K562 (cell line): ENCODE measurements at regions not wholly inside any gene's neighbourhood (a gene's known extent, or its start where the extent isn't known, plus 50 kb on each side); places are given as distances from the start of the nearest gene placed in this dataset.

Source experiments
- ARID1B ChIP-seq: fragments of 450-650 bp; IDR thresholded peaks from 2 replicates; pipeline ENCODE4 v1.6.1; 2016; ENCODE audit warnings: antibody characterized with exemption, mild to moderate bottlenecking, inconsistent platforms
- CBX3 ChIP-seq, 2 experiments: IDR thresholded peaks; 1 replicate in 1 of 2; 2 replicates in 1 of 2; pipeline ENCODE4 v1.6.1; 2012; ENCODE audit warnings: inconsistent platforms in 2 of 2, low read length in 2 of 2, borderline replicate concordance in 1 of 2, control low read depth in 1 of 2
- ESRRA ChIP-seq: fragments of 450-650 bp; IDR thresholded peaks from 2 replicates; pipeline ENCODE4 v1.6.1; 2014; ENCODE audit warnings: low read depth, mild to moderate bottlenecking, moderate library complexity, borderline replicate concordance
- ETS1 ChIP-seq: conservative IDR thresholded peaks from 2 replicates; pipeline ENCODE4 v1.6.1; 2011; ENCODE audit warnings: low read depth, mild to moderate bottlenecking, low read length; ENCODE audit not compliant: control insufficient read depth
- HDAC1 ChIP-seq, 2 experiments: fragments of 450-650 bp; IDR thresholded peaks; 2 replicates each; pipeline ENCODE4 v1.6.1; 2016 to 2017; ENCODE audit warnings: inconsistent platforms in 1 of 2, mild to moderate bottlenecking in 1 of 2, moderate library complexity in 1 of 2
- OTX1 ChIP-seq: fragments of 450-650 bp; formaldehyde crosslinking; IDR thresholded peaks from 2 replicates; pipeline ENCODE4 v1.4.0; 2022; ENCODE audit warnings: mild to moderate bottlenecking
- PHB ChIP-seq: fragments of 250-450 bp; sonication (Bioruptor Pico); IDR thresholded peaks from 2 replicates; pipeline ENCODE4 v1.5.0; 2021
- RAD21 ChIP-seq, 2 experiments: fragments of 250-450 bp in 1 of 2; fragments of 450-650 bp in 1 of 2; sonication (Bioruptor Pico) in 1 of 2; formaldehyde crosslinking in 1 of 2; IDR thresholded peaks in 1 of 2; conservative IDR thresholded peaks in 1 of 2; 2 replicates each; pipeline versions ENCODE4 v1.4.0 to v1.8.0; 2020 to 2022; ENCODE audit warnings: mild to moderate bottlenecking in 2 of 2, moderate library complexity in 1 of 2
- RNF219 ChIP-seq: fragments of 250-450 bp; sonication (Bioruptor Pico); IDR thresholded peaks from 2 replicates; pipeline ENCODE4 v1.5.0; 2022; ENCODE audit warnings: mild to moderate bottlenecking
- SP2 ChIP-seq: IDR thresholded peaks from 2 replicates; pipeline ENCODE4 v1.6.1; 2011; ENCODE audit warnings: mild to moderate bottlenecking, low read depth, low read length, moderate library complexity; ENCODE audit not compliant: poor library complexity, severe bottlenecking; ENCODE audit errors: extremely low read depth
- ZNF318 ChIP-seq, 2 experiments: fragments of 450-650 bp; IDR thresholded peaks; 2 replicates each; pipeline ENCODE4 v1.6.1; 2016; ENCODE audit warnings: mild to moderate bottlenecking in 2 of 2, borderline replicate concordance in 1 of 2, low read depth in 1 of 2, moderate library complexity in 1 of 2
- ZNF740 ChIP-seq, 3 experiments: fragments of 200-800 bp in 1 of 3; sonication (Bioruptor generic) in 1 of 3; sonication (generic) in 1 of 3; formaldehyde crosslinking in 1 of 3; IDR thresholded peaks; 2 replicates each; pipeline versions ENCODE4 v1.6.1 to v1.8.0; 2016 to 2022; ENCODE audit warnings: mild to moderate bottlenecking in 2 of 3, missing compliant biosample characterization in 2 of 3, missing genetic modification characterization in 2 of 3, missing genetic modification reagents in 1 of 3

GRCh38 chr12:127145929-127146789, 1120.8 kb upstream of the TMEM132C start (continued):
- TF ChIP-seq ZNF318 (IDR thresholded peaks at IDR 0.05; ENCODE audit: borderline replicate concordance in 1 of 2, low read depth in 1 of 2) (no peak), ESRRA (peak; percentile 22; the same call in 1 of the 2 replicates), HDAC1 (IDR thresholded peaks at IDR 0.05) (0 out of 4 replicates have a peak, but pooled peaks of 1 of the 2 experiments have one; percentile 21), ARID1B (no peak), ETS1 (no peak), PHB (CRISPR knock-in tag) (no peak), SP2 (no peak), RAD21 (CRISPR knock-in tag; conservative IDR thresholded peaks at IDR 0.05 in 1 of 2, IDR thresholded peaks at IDR 0.05 in 1 of 2) (no peak), CBX3 (IDR thresholded peaks at IDR 0.05; ENCODE audit: borderline replicate concordance in 1 of 2, low read length in 2 of 2) (no peak), RNF219 (CRISPR knock-in tag) (no peak), ZNF740 (CRISPR knock-in tag; IDR thresholded peaks at IDR 0.05) (no peak), ZNF740 (tag; IDR thresholded peaks at IDR 0.05) (no peak), OTX1 (no peak)
